Non-pigmented ciliary epithelial cell (primary cell): ENCODE measurements at regions not wholly inside any gene's neighbourhood (a gene's known extent, or its start where the extent isn't known, plus 50 kb on each side); places are given as distances from the start of the nearest gene placed in this dataset.
"Not testable (repeated sequence)": the region's sequence is repeated elsewhere in the genome, so short reads cannot be mapped to it uniquely, and the experiment has no call there.

Source experiments
- DNase-seq: peaks from one replicate; pipeline ENCODE4 v3.0.0-alpha.2; 2010; ENCODE audit warnings: low read depth

GRCh38 chr1:10912441-10912840 lies 100.0 kb upstream of the TARDBP start:
- no peak for DNase-seq

- no peak for DNase-seq
These were observed 98.4 kb upstream of the TARDBP start for GRCh38 chr1:10914056-10914455.

GRCh38 chr1:10915594-10915993 lies 96.9 kb upstream of the TARDBP start:
- no peak for DNase-seq

- no peak for DNase-seq
These were observed 96.1 kb upstream of the TARDBP start for GRCh38 chr1:10916311-10916710.

GRCh38 chr1:10916991-10917390 lies 95.5 kb upstream of the TARDBP start:
- no peak for DNase-seq

- DNase-seq = no peak
These were observed 94.7 kb upstream of the TARDBP start for GRCh38 chr1:10917513-10918454.

- peak; percentile 18 for DNase-seq
These were observed 93.9 kb upstream of the TARDBP start for GRCh38 chr1:10918531-10918930.

- DNase-seq = no peak
These were observed 92.3 kb upstream of the TARDBP start for GRCh38 chr1:10920063-10920626.

- not testable (repeated sequence) for DNase-seq
These were observed 90.0 kb upstream of the TARDBP start for GRCh38 chr1:10922315-10923060.

- DNase-seq = no peak
These were observed 88.4 kb upstream of the TARDBP start for GRCh38 chr1:10924030-10924429.

GRCh38 chr1:10928654-10929053 lies 83.8 kb upstream of the TARDBP start:
- no peak for DNase-seq

GRCh38 chr1:10932088-10932487 lies 80.4 kb upstream of the TARDBP start:
- no peak for DNase-seq

- DNase-seq = no peak
These were observed 78.2 kb upstream of the TARDBP start for GRCh38 chr1:10934150-10934818.

GRCh38 chr1:10935246-10935645 lies 77.2 kb upstream of the TARDBP start:
- DNase-seq = no peak

- DNase-seq = no peak
These were observed 76.7 kb upstream of the TARDBP start for GRCh38 chr1:10935724-10936123.

GRCh38 chr1:10936998-10937901 lies 75.2 kb upstream of the TARDBP start:
- DNase-seq = no peak

GRCh38 chr1:10938741-10939417 lies 73.6 kb upstream of the TARDBP start:
- DNase-seq = no peak

GRCh38 chr1:10939654-10940450 lies 72.6 kb upstream of the TARDBP start:
- DNase-seq = no peak

- no peak for DNase-seq
These were observed 72.0 kb upstream of the TARDBP start for GRCh38 chr1:10940451-10940804.

- no peak for DNase-seq
These were observed 71.6 kb upstream of the TARDBP start for GRCh38 chr1:10940838-10941237.
